LHCN-M2 (cell line): ENCODE measurements at regions not wholly inside any gene's neighbourhood (a gene's known extent, or its start where the extent isn't known, plus 50 kb on each side); places are given as distances from the start of the nearest gene placed in this dataset.

ENCODE experiments used
- DNase-seq: peaks from one replicate; pipeline ENCODE4 v3.0.0-alpha.2; 2012; ENCODE audit warnings: low read depth

GRCh38 chr3:161798016-161798415, 301.4 kb downstream of the OTOL1 start:
- no peak for DNase-seq

GRCh38 chr3:161800985-161801559, 304.5 kb downstream of the OTOL1 start:
- DNase-seq = no peak

GRCh38 chr3:161818106-161818505, 321.5 kb downstream of the OTOL1 start:
- DNase-seq = peak; percentile 80

- DNase-seq = no peak
Measured at GRCh38 chr3:161821591-161821990, 325.0 kb downstream of the OTOL1 start.

- peak; percentile 7 for DNase-seq
Measured at GRCh38 chr3:161822291-161822690, 325.7 kb downstream of the OTOL1 start.

- no peak for DNase-seq
Measured at GRCh38 chr3:161823910-161824309, 327.3 kb downstream of the OTOL1 start.

GRCh38 chr3:161838021-161838420, 341.4 kb downstream of the OTOL1 start:
- DNase-seq = no peak

- no peak for DNase-seq
Measured at GRCh38 chr3:161848376-161848775, 351.8 kb downstream of the OTOL1 start.

- DNase-seq = peak; percentile 48
Measured at GRCh38 chr3:161851941-161852566, 355.4 kb downstream of the OTOL1 start.

- DNase-seq = no peak
Measured at GRCh38 chr3:161852744-161853143, 356.1 kb downstream of the OTOL1 start.

- DNase-seq = peak; percentile 58
Measured at GRCh38 chr3:161854232-161854771, 357.7 kb downstream of the OTOL1 start.

- DNase-seq = no peak
Measured at GRCh38 chr3:161859057-161859456, 362.4 kb downstream of the OTOL1 start.

- no peak for DNase-seq
Measured at GRCh38 chr3:161859865-161860450, 363.4 kb downstream of the OTOL1 start.

GRCh38 chr3:161863775-161864174, 367.2 kb downstream of the OTOL1 start:
- no peak for DNase-seq

GRCh38 chr3:161866176-161866575, 369.6 kb downstream of the OTOL1 start:
- no peak for DNase-seq

- DNase-seq = no peak
Measured at GRCh38 chr3:161875483-161875882, 378.9 kb downstream of the OTOL1 start.

- DNase-seq = no peak
Measured at GRCh38 chr3:161879470-161879869, 382.9 kb downstream of the OTOL1 start.

GRCh38 chr3:161884830-161885229, 388.2 kb downstream of the OTOL1 start:
- DNase-seq = no peak

- DNase-seq = peak; percentile 98
Measured at GRCh38 chr3:161890147-161890625, 393.6 kb downstream of the OTOL1 start.

GRCh38 chr3:161893972-161894371, 397.4 kb downstream of the OTOL1 start:
- peak; percentile 53 for DNase-seq

GRCh38 chr3:161894657-161895056, 398.0 kb downstream of the OTOL1 start:
- no peak for DNase-seq

- DNase-seq = no peak
Measured at GRCh38 chr3:161905520-161906132, 409.0 kb downstream of the OTOL1 start.
